PC-9 (cell line): ENCODE measurements at regions not wholly inside any gene's neighbourhood (a gene's known extent, or its start where the extent isn't known, plus 50 kb on each side); places are given as distances from the start of the nearest gene placed in this dataset.
"Not testable (repeated sequence)": the region's sequence is repeated elsewhere in the genome, so short reads cannot be mapped to it uniquely, and the experiment has no call there.

ENCODE experiments used
- BruUV-seq: library from RNA; stranded (reverse); fragments of 400-500 nt; replicated peaks from 2 replicates; lab custom pipeline; 2021; lab: Mats Ljungman, UMichigan
- CTCF ChIA-PET: fragments of 300-600 bp; sonication (Branson Sonifier 250); formaldehyde crosslinking; loops from one replicate; lab custom pipeline; 2022; ENCODE audit warnings: antibody characterized with exemption; lab: Charles Lee
- POLR2A ChIA-PET: fragments of 300-600 bp; sonication (Branson Sonifier 250); formaldehyde crosslinking; loops from one replicate; lab custom pipeline; 2022; ENCODE audit warnings: antibody characterized with exemption; ENCODE audit not compliant: unreplicated experiment; lab: Charles Lee
- DNase-seq, 2 experiments: peaks; one replicate each; pipeline versions ENCODE4 v3.0.0 to v3.0.0-alpha.2; 2015 to 2022; ENCODE audit warnings: mixed read lengths in 1 of 2
- H2AFZ ChIP-seq: fragments of 200-600 bp; sonication (generic); 2 replicates; pipeline ENCODE4 v1.8.1; 2017; ENCODE audit warnings: antibody characterized with exemption
- H3F3A ChIP-seq: fragments of 200-600 bp; sonication (generic); 2 replicates; pipeline ENCODE4 v1.8.1; 2017; ENCODE audit warnings: antibody characterized with exemption, mild to moderate bottlenecking, low read depth; ENCODE audit not compliant: insufficient read depth
- H3K27ac ChIP-seq: fragments of 200-600 bp; sonication (generic); 2 replicates; pipeline ENCODE4 v1.6.1; 2016; ENCODE audit warnings: mixed run types
- H3K27me3 ChIP-seq: fragments of 200-600 bp; sonication (generic); 2 replicates; pipeline ENCODE4 v1.6.1; 2016; ENCODE audit warnings: low read depth, mixed run types; ENCODE audit not compliant: insufficient read depth
- H3K36me3 ChIP-seq: fragments of 200-600 bp; sonication (generic); 2 replicates; pipeline ENCODE4 v1.6.1; 2016; ENCODE audit warnings: low read depth, mixed run types
- H3K4me1 ChIP-seq: fragments of 200-600 bp; sonication (generic); replicated peaks from 2 replicates; pipeline ENCODE4 v1.6.1; 2016; ENCODE audit warnings: mixed run types; ENCODE audit not compliant: insufficient read depth
- H3K4me2 ChIP-seq: fragments of 200-600 bp; sonication (generic); 2 replicates; pipeline ENCODE4 v1.6.1; 2017; ENCODE audit warnings: mixed run types
- H3K4me3 ChIP-seq: fragments of 200-600 bp; sonication (generic); 2 replicates; pipeline ENCODE4 v1.6.1; 2016; ENCODE audit warnings: mixed run types
- H3K79me2 ChIP-seq: fragments of 200-600 bp; sonication (generic); 2 replicates; pipeline ENCODE4 v1.6.1; 2017; ENCODE audit warnings: low read depth, mixed run types
- H3K9me2 ChIP-seq: fragments of 200-600 bp; sonication (generic); 2 replicates; pipeline ENCODE4 v1.8.1; 2017; ENCODE audit warnings: mild to moderate bottlenecking; ENCODE audit not compliant: insufficient read depth
- H3K9me3 ChIP-seq: fragments of 200-600 bp; sonication (generic); 2 replicates; pipeline ENCODE4 v1.8.1; 2016; ENCODE audit warnings: low read depth; ENCODE audit not compliant: insufficient read depth
- H4K20me1 ChIP-seq: fragments of 200-600 bp; sonication (generic); 2 replicates; pipeline ENCODE4 v1.8.1; 2017; ENCODE audit not compliant: insufficient read depth
- EZH2 ChIP-seq: fragments of 200-600 bp; sonication (generic); IDR thresholded peaks from 2 replicates; pipeline ENCODE4 v1.8.0; 2017; ENCODE audit warnings: antibody characterized with exemption, low read depth
- intact Hi-C: fragments of 100-400 bp; cut with micrococcal nuclease; formaldehyde crosslinking; loops from one replicate; pipeline ENCODE4 v1.10.0; 2022; ENCODE audit not compliant: unreplicated experiment
- TF ChIP-seq, protein P1 (sequence below): fragments of 200-600 bp; sonication (generic); conservative IDR thresholded peaks from 2 replicates; pipeline ENCODE4 v1.6.1; 2017; ENCODE audit warnings: mixed run types, antibody characterized with exemption, mild to moderate bottlenecking, moderate library complexity

- no peaks in the 10 kb centered on the region for H3K4me1 ChIP-seq
- no peak overlapping the region for H3K27ac ChIP-seq
- CTCF ChIA-PET, result no interaction called here
- H3F3A ChIP-seq, result no peaks in the 10 kb centered on the region
- H3K9me3 ChIP-seq, result no peaks in the 10 kb centered on the region
- DNase-seq, result no peak
- no peaks in the 10 kb centered on the region for H3K9me2 ChIP-seq
- POLR2A ChIA-PET, result no interaction called here
- intact Hi-C loops, result no loop called here
- H3K79me2 ChIP-seq, result no peaks in the 10 kb centered on the region
- no peaks in the 10 kb centered on the region for H3K36me3 ChIP-seq
- H3K27me3 ChIP-seq, result peaks cover 11% of the 10 kb centered on the region
- H3K4me2 ChIP-seq, result no peak overlapping the region
- no peak overlapping the region for H3K4me3 ChIP-seq
- TF ChIP-seq EZH2, result no peak
- TF ChIP-seq, protein P1, sequence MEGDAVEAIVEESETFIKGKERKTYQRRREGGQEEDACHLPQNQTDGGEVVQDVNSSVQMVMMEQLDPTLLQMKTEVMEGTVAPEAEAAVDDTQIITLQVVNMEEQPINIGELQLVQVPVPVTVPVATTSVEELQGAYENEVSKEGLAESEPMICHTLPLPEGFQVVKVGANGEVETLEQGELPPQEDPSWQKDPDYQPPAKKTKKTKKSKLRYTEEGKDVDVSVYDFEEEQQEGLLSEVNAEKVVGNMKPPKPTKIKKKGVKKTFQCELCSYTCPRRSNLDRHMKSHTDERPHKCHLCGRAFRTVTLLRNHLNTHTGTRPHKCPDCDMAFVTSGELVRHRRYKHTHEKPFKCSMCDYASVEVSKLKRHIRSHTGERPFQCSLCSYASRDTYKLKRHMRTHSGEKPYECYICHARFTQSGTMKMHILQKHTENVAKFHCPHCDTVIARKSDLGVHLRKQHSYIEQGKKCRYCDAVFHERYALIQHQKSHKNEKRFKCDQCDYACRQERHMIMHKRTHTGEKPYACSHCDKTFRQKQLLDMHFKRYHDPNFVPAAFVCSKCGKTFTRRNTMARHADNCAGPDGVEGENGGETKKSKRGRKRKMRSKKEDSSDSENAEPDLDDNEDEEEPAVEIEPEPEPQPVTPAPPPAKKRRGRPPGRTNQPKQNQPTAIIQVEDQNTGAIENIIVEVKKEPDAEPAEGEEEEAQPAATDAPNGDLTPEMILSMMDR, result no peak
- no peak overlapping the region for H2AFZ ChIP-seq
- no TSS peak for BruUV-seq
- no peaks in the 10 kb centered on the region for H4K20me1 ChIP-seq
Observed at GRCh38 chr2:106261871-106262321, 67.8 kb upstream of the UXS1 start.

GRCh38 chr2:106258859-106259258, 64.8 kb upstream of the UXS1 start:
- H3K79me2 ChIP-seq, BruUV-seq, H3K4me2 ChIP-seq, H3K9me3 ChIP-seq, intact Hi-C loops, H3K4me3 ChIP-seq, H3K9me2 ChIP-seq, H2AFZ ChIP-seq, H3F3A ChIP-seq, DNase-seq, H3K4me1 ChIP-seq, H3K36me3 ChIP-seq, CTCF ChIA-PET, H4K20me1 ChIP-seq, H3K27ac ChIP-seq, POLR2A ChIA-PET: not testable (repeated sequence)
- H3K27me3 ChIP-seq, result peaks cover 11% of the 10 kb centered on the region

GRCh38 chr2:106257830-106258229, 63.7 kb upstream of the UXS1 start:
- no peaks in the 10 kb centered on the region for H3K36me3 ChIP-seq
- H3K4me2 ChIP-seq, result no peak overlapping the region
- no peak for DNase-seq
- H2AFZ ChIP-seq, result no peak overlapping the region
- H3K4me3 ChIP-seq, result no peak overlapping the region
- peaks cover 11% of the 10 kb centered on the region for H3K27me3 ChIP-seq
- no peaks in the 10 kb centered on the region for H3K9me3 ChIP-seq
- no peak for TF ChIP-seq EZH2
- no TSS peak for BruUV-seq
- ChIA-PET CTCF (no interaction called here), POLR2A (no interaction called here)
- no peaks in the 10 kb centered on the region for H3K4me1 ChIP-seq
- no peaks in the 10 kb centered on the region for H3F3A ChIP-seq
- no peaks in the 10 kb centered on the region for H3K9me2 ChIP-seq
- H4K20me1 ChIP-seq, result no peaks in the 10 kb centered on the region
- no peaks in the 10 kb centered on the region for H3K79me2 ChIP-seq
- H3K27ac ChIP-seq, result no peak overlapping the region
- intact Hi-C loops, result no loop called here

- Histone ChIP-seq H3K4me3 (no peak overlapping the region), H3K4me1 (no peaks in the 10 kb centered on the region), H3K79me2 (no peaks in the 10 kb centered on the region), H2AFZ (no peak overlapping the region), H3K4me2 (no peak overlapping the region), H3K9me3 (no peaks in the 10 kb centered on the region), H3K9me2 (no peaks in the 10 kb centered on the region), H4K20me1 (no peaks in the 10 kb centered on the region), H3F3A (no peaks in the 10 kb centered on the region), H3K36me3 (no peaks in the 10 kb centered on the region), H3K27ac (no peak overlapping the region), H3K27me3 (peaks cover 11% of the 10 kb centered on the region)
- no TSS peak for BruUV-seq
- intact Hi-C loops, result no loop called here
- ChIA-PET POLR2A (no interaction called here), CTCF (no interaction called here)
- no peak for DNase-seq
- no peak for TF ChIP-seq EZH2
- TF ChIP-seq, protein P1, result no peak
Observed at GRCh38 chr2:106257135-106257534, 63.0 kb upstream of the UXS1 start.

- H3K9me2 ChIP-seq, H3K79me2 ChIP-seq, BruUV-seq, H3K27ac ChIP-seq, H3K9me3 ChIP-seq, DNase-seq, H4K20me1 ChIP-seq, H3K4me1 ChIP-seq, H3K36me3 ChIP-seq, H3K27me3 ChIP-seq, H3F3A ChIP-seq, intact Hi-C loops, H2AFZ ChIP-seq, POLR2A ChIA-PET, CTCF ChIA-PET, H3K4me3 ChIP-seq, H3K4me2 ChIP-seq: not testable (repeated sequence)
Observed at GRCh38 chr2:106249157-106249828, 55.2 kb upstream of the UXS1 start.
